Stimulated activated naive B cell treated with anti-CD40 and anti-IgM and Interleukin-4, amounts not matched to agents 10 μg/mL and 1 μg/mL and 100 μg/mL, for 72 hours (primary cell): ENCODE measurements at regions not wholly inside any gene's neighbourhood (a gene's known extent, or its start where the extent isn't known, plus 50 kb on each side); places are given as distances from the start of the nearest gene placed in this dataset.
"Not testable (repeated sequence)": the region's sequence is repeated elsewhere in the genome, so short reads cannot be mapped to it uniquely, and the experiment has no call there.

Experiments
- ATAC-seq, 2 donors: fragments of 150-1000 bp; cut with Tn5 transposase; replicated peaks; 2 replicates each; pipeline ENCODE4 v1.10.0; 2021; ENCODE audit warnings: moderate library complexity in 1 of 2
- DNase-seq: peaks from one replicate; pipeline ENCODE4 v3.0.0; 2021
- H3K27ac Mint-ChIP-seq: one replicate; pipeline ENCODE4 v1.8.0; 2022; ENCODE audit warnings: mild to moderate bottlenecking, mixed read lengths
- H3K27me3 Mint-ChIP-seq, 2 donors: one replicate each; pipeline ENCODE4 v1.8.0; 2022; ENCODE audit warnings: mixed read lengths in 2 of 2
- H3K36me3 Mint-ChIP-seq, 2 donors: one replicate each; pipeline ENCODE4 v1.8.0; 2022; ENCODE audit warnings: mixed read lengths in 2 of 2, mild to moderate bottlenecking in 1 of 2
- H3K4me1 Mint-ChIP-seq, 2 donors: one replicate each; pipeline ENCODE4 v1.8.0; 2022; ENCODE audit warnings: mixed read lengths in 2 of 2, mild to moderate bottlenecking in 1 of 2
- H3K4me3 Mint-ChIP-seq, 2 donors: one replicate each; pipeline ENCODE4 v1.8.0; 2022; ENCODE audit warnings: mild to moderate bottlenecking in 2 of 2, mixed read lengths in 2 of 2, moderate library complexity in 1 of 2
- H3K9me3 Mint-ChIP-seq, 2 donors: one replicate each; pipeline ENCODE4 v1.8.0; 2022; ENCODE audit warnings: mixed read lengths in 2 of 2, mild to moderate bottlenecking in 1 of 2

- Mint-ChIP-seq H3K27ac (no peak overlapping the region), H3K27me3 (peaks cover 0 to 6% of the 10 kb centered on the region in 2 donors), H3K36me3 (no peaks in the 10 kb centered on the region), H3K4me1 (peaks cover 0 to 2% of the 10 kb centered on the region in 2 donors), H3K9me3 (peaks cover 0 to 2% of the 10 kb centered on the region in 2 donors), H3K4me3 (no peak overlapping the region)
- DNase-seq, result no peak
- no peak for ATAC-seq
These were observed 141.6 kb downstream of the HINT1 start for GRCh38 chr5:131023498-131023865.

DNA sequence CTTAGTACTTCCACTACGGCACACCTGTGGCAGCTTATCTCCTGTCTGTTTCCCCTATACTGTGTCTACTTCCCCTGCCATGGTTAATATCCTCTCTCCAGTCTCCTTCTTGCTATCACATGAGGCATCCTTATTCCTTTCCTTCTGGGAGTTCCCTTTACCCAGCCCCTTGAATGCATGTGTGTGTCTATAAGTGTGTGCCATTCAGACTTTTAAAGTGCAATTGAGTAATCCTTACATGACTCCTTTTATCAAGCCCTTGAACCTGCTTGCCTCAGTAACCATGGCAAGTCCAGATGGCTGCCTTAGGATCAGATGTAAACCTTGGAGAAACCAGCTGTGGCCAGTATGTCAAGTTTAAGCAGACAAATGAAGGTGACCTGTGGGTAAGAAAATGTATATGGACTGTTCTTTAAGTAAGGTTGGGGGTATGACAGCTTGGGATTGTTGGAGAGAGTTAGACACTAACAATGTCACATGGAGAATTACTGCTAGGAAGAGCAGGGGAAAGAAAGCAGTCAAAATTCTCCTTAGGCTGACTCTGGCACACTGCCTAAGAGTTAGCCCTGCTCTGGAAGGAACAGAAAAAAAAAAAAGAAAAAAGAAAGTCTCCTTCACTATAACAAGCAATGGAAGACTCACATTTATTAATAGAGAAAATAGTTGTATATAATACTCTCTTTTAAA, 142.1 kb downstream of the HINT1 start:
- Mint-ChIP-seq H3K27ac (no peak overlapping the region), H3K4me3 (no peak overlapping the region), H3K27me3 (peaks cover 0 to 6% of the 10 kb centered on the region in 2 donors), H3K4me1 (peaks cover 0 to 2% of the 10 kb centered on the region in 2 donors), H3K9me3 (peaks cover 0 to 2% of the 10 kb centered on the region in 2 donors), H3K36me3 (no peaks in the 10 kb centered on the region)
- DNase-seq (no peak), ATAC-seq (no peak)

- H3K4me3 Mint-ChIP-seq, result no peak overlapping the region
- H3K4me1 Mint-ChIP-seq, result peaks cover 0 to 2% of the 10 kb centered on the region in 2 donors
- no peak for ATAC-seq
- H3K27me3 Mint-ChIP-seq, result peaks cover 0 to 12% of the 10 kb centered on the region in 2 donors
- H3K9me3 Mint-ChIP-seq, result peaks cover 0 to 4% of the 10 kb centered on the region in 2 donors
- H3K27ac Mint-ChIP-seq, result no peak overlapping the region
- DNase-seq, result no peak
- H3K36me3 Mint-ChIP-seq, result no peaks in the 10 kb centered on the region
These were observed 143.4 kb downstream of the HINT1 start for GRCh38 chr5:131021646-131022045.

- H3K4me1 Mint-ChIP-seq, result peaks cover 0 to 2% of the 10 kb centered on the region in 2 donors
- H3K36me3 Mint-ChIP-seq, result no peaks in the 10 kb centered on the region
- ATAC-seq (no peak), DNase-seq (no peak)
- H3K27ac Mint-ChIP-seq, result no peak overlapping the region
- H3K27me3 Mint-ChIP-seq, result peaks cover 0 to 13% of the 10 kb centered on the region in 2 donors
- no peak overlapping the region for H3K4me3 Mint-ChIP-seq
- peaks cover 0 to 9% of the 10 kb centered on the region in 2 donors for H3K9me3 Mint-ChIP-seq
These were observed 145.3 kb downstream of the HINT1 start for GRCh38 chr5:131019601-131020315.

- peaks cover 0 to 2% of the 10 kb centered on the region in 2 donors for H3K4me1 Mint-ChIP-seq
- ATAC-seq (no peak), DNase-seq (no peak)
- no peaks in the 10 kb centered on the region for H3K36me3 Mint-ChIP-seq
- no peak overlapping the region for H3K4me3 Mint-ChIP-seq
- H3K27me3 Mint-ChIP-seq, result peaks cover 0 to 13% of the 10 kb centered on the region in 2 donors
- no peak overlapping the region for H3K27ac Mint-ChIP-seq
- peaks cover 0 to 9% of the 10 kb centered on the region in 2 donors for H3K9me3 Mint-ChIP-seq
These were observed 145.9 kb downstream of the HINT1 start for GRCh38 chr5:131019111-131019510.

- no peak for DNase-seq
- Mint-ChIP-seq H3K4me1 (no peaks in the 10 kb centered on the region), H3K27ac (no peak overlapping the region), H3K9me3 (peaks cover 0 to 4% of the 10 kb centered on the region in 2 donors), H3K27me3 (peaks cover 19 to 31% of the 10 kb centered on the region in 2 donors), H3K4me3 (no peak overlapping the region), H3K36me3 (no peaks in the 10 kb centered on the region)
- no peak for ATAC-seq
These were observed 156.7 kb downstream of the HINT1 start for GRCh38 chr5:131008329-131008728.

- H3K27me3 Mint-ChIP-seq, result peaks cover 19 to 31% of the 10 kb centered on the region in 2 donors
These were observed 158.9 kb downstream of the HINT1 start for GRCh38 chr5:131005963-131006684.

DNA sequence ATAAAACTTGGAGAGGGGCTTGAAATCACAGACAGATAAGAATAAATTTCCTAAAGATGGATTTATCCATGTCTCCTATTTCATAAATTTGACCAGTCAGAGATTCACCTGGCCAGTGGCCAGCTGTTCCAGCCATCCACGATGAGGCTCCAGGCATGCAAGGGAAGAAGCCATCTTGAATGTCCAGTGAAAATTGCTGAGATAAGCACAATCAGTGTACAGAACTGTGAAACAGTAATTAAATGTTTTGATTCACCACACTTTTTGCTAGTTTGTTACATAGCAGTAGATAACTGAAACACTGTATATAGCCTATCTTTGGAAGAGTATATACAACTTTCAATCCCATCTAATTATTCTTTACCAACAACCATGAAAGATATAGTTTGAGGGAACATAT, 163.5 kb downstream of the HINT1 start:
- DNase-seq, result no peak
- Mint-ChIP-seq H3K36me3 (no peaks in the 10 kb centered on the region), H3K9me3 (no peaks in the 10 kb centered on the region), H3K27ac (no peak overlapping the region), H3K4me1 (no peaks in the 10 kb centered on the region), H3K27me3 (peaks cover 10 to 20% of the 10 kb centered on the region in 2 donors), H3K4me3 (no peak overlapping the region)
- no peak for ATAC-seq

More at GRCh38 chr5:131005963-131006684, 158.9 kb downstream of the HINT1 start:
- no peak for DNase-seq
- H3K36me3 Mint-ChIP-seq, result no peaks in the 10 kb centered on the region
- H3K4me3 Mint-ChIP-seq, result no peak overlapping the region
- no peak for ATAC-seq
- no peak overlapping the region for H3K27ac Mint-ChIP-seq
- H3K9me3 Mint-ChIP-seq, result peaks cover 0 to 4% of the 10 kb centered on the region in 2 donors
- H3K4me1 Mint-ChIP-seq, result no peaks in the 10 kb centered on the region

DNA sequence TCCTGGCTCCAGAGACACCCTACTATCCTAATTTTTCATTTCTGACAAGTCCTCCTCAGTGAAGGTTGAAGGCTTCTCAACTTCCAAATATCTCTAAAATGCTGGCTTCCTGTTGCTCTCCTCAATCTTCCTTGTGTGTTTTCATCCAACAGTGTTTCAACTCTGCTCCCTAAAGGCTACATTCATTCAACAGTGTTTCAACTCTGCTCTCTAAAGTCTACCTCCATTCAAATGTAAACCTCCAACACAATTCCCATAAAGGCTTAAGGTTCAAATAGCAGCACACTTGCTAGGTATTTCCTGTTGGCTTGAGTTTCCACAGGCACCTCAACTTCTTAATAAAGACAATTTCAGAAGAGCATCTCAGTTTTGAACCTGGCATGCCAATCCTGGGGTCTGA, 164.8 kb downstream of the HINT1 start:
- no peak for DNase-seq
- Mint-ChIP-seq H3K27ac (no peak overlapping the region), H3K4me3 (no peak overlapping the region), H3K36me3 (no peaks in the 10 kb centered on the region), H3K9me3 (no peaks in the 10 kb centered on the region), H3K4me1 (no peaks in the 10 kb centered on the region), H3K27me3 (peaks cover 4 to 19% of the 10 kb centered on the region in 2 donors)
- ATAC-seq, result no peak

GRCh38 chr5:130996720-130997119, 168.3 kb downstream of the HINT1 start:
- not testable (repeated sequence) for H3K4me1 Mint-ChIP-seq, H3K27ac Mint-ChIP-seq, H3K27me3 Mint-ChIP-seq, DNase-seq, H3K36me3 Mint-ChIP-seq, H3K4me3 Mint-ChIP-seq, ATAC-seq, H3K9me3 Mint-ChIP-seq

GRCh38 chr5:130995851-130996250, 169.2 kb downstream of the HINT1 start:
- no peaks in the 10 kb centered on the region for H3K36me3 Mint-ChIP-seq
- no peak overlapping the region for H3K4me3 Mint-ChIP-seq
- DNase-seq (no peak), ATAC-seq (no peak)
- H3K27me3 Mint-ChIP-seq, result peaks cover 4% of the 10 kb centered on the region in 2 donors
- no peak overlapping the region for H3K27ac Mint-ChIP-seq
- H3K9me3 Mint-ChIP-seq, result no peaks in the 10 kb centered on the region
- no peaks in the 10 kb centered on the region for H3K4me1 Mint-ChIP-seq

DNA sequence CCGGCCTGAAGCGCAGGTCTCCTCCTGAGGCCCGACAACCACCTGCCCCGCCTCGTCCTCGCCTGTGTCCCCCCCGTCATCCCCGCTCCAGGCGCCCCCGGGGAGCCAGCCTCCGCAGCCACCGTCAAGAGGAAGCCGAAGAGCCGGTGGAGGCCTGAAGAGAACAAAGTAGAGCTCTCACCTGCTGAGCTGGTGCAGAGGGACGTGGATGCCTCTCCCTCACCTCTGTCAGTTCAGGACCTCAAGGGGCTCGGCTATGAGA, 169.9 kb downstream of the HINT1 start:
- Mint-ChIP-seq H3K4me1 (no peaks in the 10 kb centered on the region), H3K27ac (no peak overlapping the region)

DNA sequence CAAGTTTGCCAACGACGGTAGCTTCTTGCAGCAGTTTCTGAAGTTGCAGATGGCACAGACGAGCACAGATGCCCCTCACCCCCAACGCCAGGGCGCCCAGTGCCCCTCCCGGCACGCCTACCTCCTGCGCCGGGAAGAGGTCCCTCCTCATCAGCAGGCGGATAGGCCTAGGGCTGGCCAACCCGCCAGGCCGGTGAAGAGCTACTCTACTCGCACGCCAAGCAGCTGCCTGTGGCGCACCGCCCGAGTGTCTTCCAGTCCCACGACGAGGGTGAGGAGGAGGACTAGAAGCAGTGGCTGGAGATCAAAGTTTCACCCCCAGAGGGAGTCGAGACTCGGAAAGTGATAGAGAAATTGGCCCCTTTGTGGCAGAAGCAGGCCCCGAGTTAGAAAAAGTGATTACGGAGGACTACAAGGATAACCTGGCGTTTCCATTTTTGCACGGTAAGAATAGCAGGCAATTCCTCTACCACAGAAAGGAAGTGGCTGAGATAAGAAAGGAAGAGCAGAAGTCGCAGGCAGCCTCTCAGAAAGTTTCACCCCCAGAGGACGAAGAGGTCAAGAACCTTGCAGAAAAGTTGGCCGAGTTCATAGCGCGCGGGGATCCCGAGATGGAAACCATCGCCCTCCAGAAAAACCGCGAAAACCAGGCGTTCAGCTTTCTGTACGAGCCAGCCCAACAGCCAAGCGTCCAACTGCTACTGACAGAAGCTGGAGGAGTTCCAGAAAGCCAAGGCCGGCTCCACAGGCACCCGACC, 170.4 kb downstream of the HINT1 start:
- H3K4me3 Mint-ChIP-seq, result no peak overlapping the region
- no peak for ATAC-seq
- peaks cover 4% of the 10 kb centered on the region in 2 donors for H3K27me3 Mint-ChIP-seq
- H3K27ac Mint-ChIP-seq, result no peak overlapping the region
- H3K4me1 Mint-ChIP-seq, result no peaks in the 10 kb centered on the region
- H3K9me3 Mint-ChIP-seq, result no peaks in the 10 kb centered on the region
- H3K36me3 Mint-ChIP-seq, result no peaks in the 10 kb centered on the region
- no peak for DNase-seq

More for the DNA sequence above, 169.9 kb downstream of the HINT1 start:
- Mint-ChIP-seq H3K36me3 (no peaks in the 10 kb centered on the region), H3K4me3 (no peak overlapping the region), H3K27me3 (peaks cover 4% of the 10 kb centered on the region in 2 donors), H3K9me3 (no peaks in the 10 kb centered on the region)
- ATAC-seq (no peak), DNase-seq (no peak)

- H3K9me3 Mint-ChIP-seq, result no peaks in the 10 kb centered on the region
- no peak overlapping the region for H3K4me3 Mint-ChIP-seq
- H3K4me1 Mint-ChIP-seq, result no peaks in the 10 kb centered on the region
- no peak for DNase-seq
- H3K36me3 Mint-ChIP-seq, result no peaks in the 10 kb centered on the region
- H3K27ac Mint-ChIP-seq, result no peak overlapping the region
- ATAC-seq, result no peak
- H3K27me3 Mint-ChIP-seq, result peaks cover 4% of the 10 kb centered on the region in 2 donors
These were observed 172.4 kb downstream of the HINT1 start for GRCh38 chr5:130992621-130993020.
